T-cell (primary cell): ENCODE measurements at regions not wholly inside any gene's neighbourhood (a gene's known extent, or its start where the extent isn't known, plus 50 kb on each side); places are given as distances from the start of the nearest gene placed in this dataset.

Experiments used
- ATAC-seq, 4 experiments: fragments of 200-7000 bp in 3 of 4; fragments of 150-1000 bp in 1 of 4; cut with Tn5 transposase; replicated peaks in 1 of 4; 1 replicate in 3 of 4; 2 replicates in 1 of 4; pipeline ENCODE4 v1.10.0; 2021; ENCODE audit warnings: moderate library complexity in 3 of 4, mild to moderate bottlenecking in 2 of 4, moderate number of reproducible peaks in 1 of 4
- CTCF ChIA-PET, 2 donors: fragments of 300-600 bp; sonication (Branson Sonifier 250); formaldehyde crosslinking; loops; one replicate each; lab custom pipeline; 2022; ENCODE audit warnings: antibody characterized with exemption in 2 of 2; lab: Charles Lee
- POLR2A ChIA-PET, 2 donors: fragments of 300-600 bp; sonication (Branson Sonifier 250); formaldehyde crosslinking; loops; one replicate each; lab custom pipeline; 2022; ENCODE audit warnings: antibody characterized with exemption in 2 of 2; lab: Charles Lee
- DNase-seq, 35 experiments: peaks; one replicate each; pipeline versions ENCODE4 v3.0.0 to v3.0.0-alpha.2; 2013 to 2023
- H3K27ac ChIP-seq: one replicate; pipeline ENCODE4 v1.5.1; 2013; ENCODE audit warnings: low read length
- H3K27me3 ChIP-seq, 2 experiments: replicated peaks in 1 of 2; 1 replicate in 1 of 2; 2 replicates in 1 of 2; pipeline versions ENCODE4 v1.6.1 to v1.7.0; 2013; ENCODE audit warnings: low read length in 1 of 2, mixed read lengths in 1 of 2; ENCODE audit not compliant: control insufficient read depth in 2 of 2, insufficient read depth in 2 of 2; ENCODE audit errors: extremely low read depth in 1 of 2
- H3K36me3 ChIP-seq, 2 donors: 1 replicate in 1 of 2; 2 replicates in 1 of 2; pipeline versions ENCODE4 v1.6.1 to v1.7.0; 2013; ENCODE audit warnings: low read length in 1 of 2; ENCODE audit not compliant: control insufficient read depth in 2 of 2, insufficient read depth in 1 of 2; ENCODE audit errors: extremely low read depth in 1 of 2
- H3K4me1 ChIP-seq, 2 experiments: 1 replicate in 1 of 2; 2 replicates in 1 of 2; pipeline versions ENCODE4 v1.6.1 to v1.7.0; 2013; ENCODE audit warnings: low read length in 2 of 2, mixed read lengths in 1 of 2; ENCODE audit not compliant: insufficient read depth in 2 of 2, control insufficient read depth in 1 of 2; ENCODE audit errors: extremely low read depth in 1 of 2
- H3K4me3 ChIP-seq, 2 donors: 1 replicate in 1 of 2; 2 replicates in 1 of 2; pipeline versions ENCODE4 v1.5.1 to v1.7.0; 2013; ENCODE audit warnings: mild to moderate bottlenecking in 2 of 2, low read length in 1 of 2, moderate library complexity in 1 of 2; ENCODE audit not compliant: control insufficient read depth in 1 of 2; ENCODE audit errors: extremely low read depth in 1 of 2
- H3K9me3 ChIP-seq: 2 replicates; pipeline ENCODE4 v1.7.0; 2013
- H3K27ac Mint-ChIP-seq, 2 donors: one replicate each; pipeline ENCODE4 v1.8.0; 2020 to 2021; ENCODE audit warnings: mild to moderate bottlenecking in 2 of 2, mixed read lengths in 2 of 2
- H3K27me3 Mint-ChIP-seq, 2 donors: one replicate each; pipeline ENCODE4 v1.8.0; 2021 to 2022; ENCODE audit warnings: mixed read lengths in 2 of 2
- H3K36me3 Mint-ChIP-seq: one replicate; pipeline ENCODE4 v1.8.0; 2021; ENCODE audit warnings: mixed read lengths
- H3K4me1 Mint-ChIP-seq, 3 donors: one replicate each; pipeline ENCODE4 v1.8.0; 2020 to 2022; ENCODE audit warnings: mixed read lengths in 3 of 3, mild to moderate bottlenecking in 1 of 3
- H3K4me3 Mint-ChIP-seq, 3 donors: one replicate each; pipeline ENCODE4 v1.8.0; 2020 to 2022; ENCODE audit warnings: mild to moderate bottlenecking in 3 of 3, mixed read lengths in 3 of 3, moderate library complexity in 3 of 3
- H3K9me3 Mint-ChIP-seq, 3 donors: one replicate each; pipeline ENCODE4 v1.8.0; 2020 to 2022; ENCODE audit warnings: mixed read lengths in 3 of 3
- WGBS: methylation state at CpG from one replicate; pipeline ENCODE4 v1.1.5; 2013; ENCODE audit warnings: missing lambda C conversion rate; ENCODE audit not compliant: insufficient coverage; 5-methylcytosine and 5-hydroxymethylcytosine counted together

DNA sequence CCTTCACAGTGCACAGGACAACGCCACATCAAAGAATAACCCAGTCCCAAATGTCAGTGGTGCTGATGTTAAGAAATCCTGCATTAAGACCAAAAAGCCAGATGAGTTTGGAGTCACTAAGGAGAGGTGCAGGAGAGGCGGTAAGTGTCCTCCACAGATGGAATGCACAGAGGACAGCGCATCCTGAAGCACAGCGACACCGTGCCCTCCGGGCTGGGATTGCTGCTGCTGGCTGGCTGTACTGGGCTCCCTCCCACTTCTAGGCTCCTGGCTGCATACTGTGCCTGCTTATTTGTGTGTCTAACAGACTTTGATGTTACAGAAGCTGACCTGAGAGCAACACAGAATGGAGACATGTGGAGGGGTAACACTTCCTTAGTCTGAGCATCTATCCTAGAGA, 325.6 kb upstream of the BOD1L1 start:
- H3K27ac ChIP-seq, result no peak overlapping the region
- Mint-ChIP-seq H3K27me3 (no peaks in the 10 kb centered on the region), H3K4me3 (no peak overlapping the region), H3K9me3 (no peaks in the 10 kb centered on the region), H3K4me1 (no peaks in the 10 kb centered on the region), H3K36me3 (no peaks in the 10 kb centered on the region), H3K27ac (no peak overlapping the region)
- H3K4me1 ChIP-seq, result no peaks in the 10 kb centered on the region
- no peaks in the 10 kb centered on the region for H3K36me3 ChIP-seq
- DNase-seq (no peak), ATAC-seq (no peak)
- no peaks in the 10 kb centered on the region for H3K9me3 ChIP-seq
- H3K4me3 ChIP-seq, result no peak overlapping the region
- POLR2A ChIA-PET, result no interaction called here
- 95% methylated on average over 5 of the region's 6 CpGs for WGBS
- H3K27me3 ChIP-seq, result no peaks in the 10 kb centered on the region
- CTCF ChIA-PET, result no interaction called here

GRCh38 chr4:13955551-13955950, 328.0 kb upstream of the BOD1L1 start:
- Mint-ChIP-seq H3K36me3 (no peaks in the 10 kb centered on the region), H3K27me3 (no peaks in the 10 kb centered on the region), H3K4me1 (no peaks in the 10 kb centered on the region), H3K27ac (no peak overlapping the region), H3K4me3 (no peak overlapping the region), H3K9me3 (no peaks in the 10 kb centered on the region)
- ChIA-PET POLR2A (no interaction called here), CTCF (no interaction called here)
- no peak overlapping the region for H3K27ac ChIP-seq
- H3K27me3 ChIP-seq, result no peaks in the 10 kb centered on the region
- no peak overlapping the region for H3K4me3 ChIP-seq
- no peaks in the 10 kb centered on the region for H3K36me3 ChIP-seq
- DNase-seq (no peak), ATAC-seq (no peak)
- no peaks in the 10 kb centered on the region for H3K4me1 ChIP-seq
- WGBS, result 100% methylated on average over 2 of the region's 7 CpGs
- no peaks in the 10 kb centered on the region for H3K9me3 ChIP-seq

DNA sequence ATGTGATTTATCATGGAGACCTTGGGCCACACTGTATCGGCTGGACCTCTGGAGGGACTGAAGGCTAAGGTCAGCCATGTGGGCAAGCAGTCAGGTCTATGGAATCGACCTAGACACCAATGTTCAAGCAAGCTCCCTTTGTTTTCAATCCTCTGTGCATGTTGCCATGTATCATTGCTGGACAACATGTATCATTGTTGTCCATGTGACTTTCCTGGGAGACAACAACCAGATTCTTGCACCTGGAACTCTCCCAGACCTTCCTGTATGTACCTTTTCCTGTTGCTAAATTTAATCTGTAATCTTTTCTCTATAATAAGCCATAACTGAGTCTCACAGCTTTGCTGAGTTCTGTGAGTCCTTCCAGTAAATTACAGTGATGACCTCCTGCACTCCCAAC, 329.4 kb upstream of the BOD1L1 start:
- Histone ChIP-seq H3K27ac (no peak overlapping the region), H3K27me3 (no peaks in the 10 kb centered on the region), H3K4me3 (no peak overlapping the region), H3K9me3 (no peaks in the 10 kb centered on the region), H3K4me1 (no peaks in the 10 kb centered on the region), H3K36me3 (no peaks in the 10 kb centered on the region)
- ChIA-PET POLR2A (no interaction called here), CTCF (no interaction called here)
- Mint-ChIP-seq H3K36me3 (no peaks in the 10 kb centered on the region), H3K4me3 (no peak overlapping the region), H3K9me3 (no peaks in the 10 kb centered on the region), H3K27me3 (no peaks in the 10 kb centered on the region), H3K27ac (no peak overlapping the region), H3K4me1 (no peaks in the 10 kb centered on the region)
- no peak for ATAC-seq
- DNase-seq, result no peak
- WGBS, result 57% methylated on average over 2 of the region's 2 CpGs

DNA sequence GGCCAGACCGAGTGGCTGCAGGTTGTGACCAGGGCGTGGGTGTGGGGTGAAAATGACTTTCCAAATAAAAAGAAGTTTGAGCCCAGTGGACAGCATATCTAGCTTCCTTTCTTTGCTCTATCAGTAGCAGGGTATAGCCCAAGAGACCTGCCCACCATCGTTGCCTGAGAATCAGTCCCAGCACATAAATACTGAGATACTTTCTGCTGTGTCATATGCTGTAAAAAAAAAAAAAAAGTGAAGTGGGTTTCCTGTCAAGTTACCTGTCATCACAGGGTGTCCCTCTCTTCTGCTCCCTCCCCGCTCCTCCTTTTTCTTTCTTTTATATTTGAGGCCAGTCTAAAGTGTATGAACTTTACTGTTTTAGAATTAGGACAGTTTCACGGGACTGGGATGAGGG, 330.3 kb upstream of the BOD1L1 start:
- no CpG with 5 or more reads among the region's 5 CpGs for WGBS
- no peaks in the 10 kb centered on the region for H3K27me3 Mint-ChIP-seq

DNA sequence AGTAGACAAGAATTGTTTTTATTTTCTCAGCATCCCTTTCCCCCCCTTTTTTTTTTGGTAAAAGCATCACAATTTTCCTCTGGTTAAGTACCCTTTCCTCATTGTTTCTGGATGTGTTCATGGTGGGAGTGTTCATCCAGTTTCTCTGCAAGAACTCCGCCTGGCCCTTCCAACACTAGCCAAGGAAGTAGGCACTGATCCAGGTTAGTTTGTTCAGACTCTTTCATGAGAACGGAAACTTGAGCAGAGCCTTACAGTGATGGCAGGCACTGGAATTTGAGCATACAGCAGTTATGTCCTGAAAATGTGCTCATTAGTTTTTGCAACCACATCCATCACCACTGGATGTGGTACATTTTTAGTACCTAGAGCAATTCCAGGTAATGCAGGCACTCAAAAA, 336.1 kb upstream of the BOD1L1 start:
- WGBS, result 88% methylated on average over 2 of the region's 2 CpGs
- Mint-ChIP-seq H3K9me3 (no peaks in the 10 kb centered on the region), H3K27me3 (peaks cover 0 to 4% of the 10 kb centered on the region in 2 donors), H3K4me1 (no peaks in the 10 kb centered on the region), H3K27ac (no peak overlapping the region), H3K36me3 (no peaks in the 10 kb centered on the region), H3K4me3 (no peak overlapping the region)
- Histone ChIP-seq H3K36me3 (no peaks in the 10 kb centered on the region), H3K27ac (no peak overlapping the region), H3K4me3 (no peak overlapping the region), H3K9me3 (no peaks in the 10 kb centered on the region), H3K27me3 (no peaks in the 10 kb centered on the region), H3K4me1 (no peaks in the 10 kb centered on the region)
- ChIA-PET CTCF (no interaction called here), POLR2A (no interaction called here)
- ATAC-seq (no peak), DNase-seq (no peak)

More for the DNA sequence above, 330.3 kb upstream of the BOD1L1 start:
- Histone ChIP-seq H3K27me3 (no peaks in the 10 kb centered on the region), H3K36me3 (no peaks in the 10 kb centered on the region), H3K9me3 (no peaks in the 10 kb centered on the region), H3K27ac (no peak overlapping the region), H3K4me3 (no peak overlapping the region), H3K4me1 (no peaks in the 10 kb centered on the region)
- no peaks in the 10 kb centered on the region for H3K9me3 Mint-ChIP-seq
- POLR2A ChIA-PET, result no interaction called here
- CTCF ChIA-PET, result no interaction called here
- DNase-seq (no peak), ATAC-seq (no peak)
- no peaks in the 10 kb centered on the region for H3K4me1 Mint-ChIP-seq
- H3K4me3 Mint-ChIP-seq, result no peak overlapping the region
- no peaks in the 10 kb centered on the region for H3K36me3 Mint-ChIP-seq
- no peak overlapping the region for H3K27ac Mint-ChIP-seq

- no peaks in the 10 kb centered on the region for H3K9me3 ChIP-seq
- ATAC-seq, result no peak
- WGBS, result no CpG with 5 or more reads among the region's 8 CpGs
- no peak for DNase-seq
- ChIA-PET POLR2A (no interaction called here), CTCF (interaction anchor here in 1 of 2 donors (0.5 kb wide), 1 partner anchor 471 kb away, joined by 4 read pairs; no protein-coding TSS in a partner anchor)
- no peaks in the 10 kb centered on the region for H3K4me1 ChIP-seq
- no peaks in the 10 kb centered on the region for H3K9me3 Mint-ChIP-seq
- H3K4me1 Mint-ChIP-seq, result no peaks in the 10 kb centered on the region
- no peaks in the 10 kb centered on the region for H3K27me3 ChIP-seq
- no peak overlapping the region for H3K4me3 Mint-ChIP-seq
- peaks cover 0 to 4% of the 10 kb centered on the region in 2 donors for H3K27me3 Mint-ChIP-seq
- H3K27ac ChIP-seq, result no peak overlapping the region
- no peaks in the 10 kb centered on the region for H3K36me3 Mint-ChIP-seq
- H3K4me3 ChIP-seq, result no peak overlapping the region
- no peaks in the 10 kb centered on the region for H3K36me3 ChIP-seq
- H3K27ac Mint-ChIP-seq, result no peak overlapping the region
Observed at GRCh38 chr4:13966231-13967195, 339.0 kb upstream of the BOD1L1 start.
